ENCODE measurements at regions not wholly inside any gene's neighbourhood (a gene's known extent, or its start where the extent isn't known, plus 50 kb on each side); places are given as distances from the start of the nearest gene placed in this dataset.

- in situ Hi-C loops (cut with MboI; ENCODE audit: low sequenced_read_pairs), result no loop called here
- peak overlapping the region in 1 of 2 experiments; percentile 29; a peak in 2 of 4 replicates for H4K8ac ChIP-seq (ENCODE audit: low read depth in 2 of 2, low read length in 2 of 2)
- H2BK20ac ChIP-seq (ENCODE audit: low read depth, low read length), result peak overlapping the region; percentile 88
- ATAC-seq (ENCODE audit: low read depth) (peak; percentile 42), DNase-seq (peak; percentile 81)
- ChIA-PET POLR2A (ENCODE audit: unreplicated experiment) (no interaction called here), CTCF (interaction anchor here (0.9 kb wide), 1 partner anchor 61 kb away, joined by 4 read pairs; no protein-coding TSS in a partner anchor)
- intact Hi-C loops (cut with micrococcal nuclease), result no loop called here
- H4K5ac ChIP-seq (ENCODE audit: low read depth, low read length), result peak overlapping the region; percentile 15; the same call in 1 of the 2 replicates
- no peaks in the 10 kb centered on the region for H3K36me3 ChIP-seq (ENCODE audit: control insufficient read depth, insufficient read depth, low read length)
- no peak for TF ChIP-seq NFE2L2 (IDR thresholded peaks at IDR 0.05; ENCODE audit: low read depth, low read length)
- TF ChIP-seq FOS (IDR thresholded peaks at IDR 0.05; ENCODE audit: low read depth, low read length), result 0 out of 2 replicates have a peak, but pooled peaks have one; percentile 13
- peak; percentile 78 for TF ChIP-seq BHLHE40 (IDR thresholded peaks at IDR 0.05; ENCODE audit: low read depth, low read length)
- peak; percentile 54; the same call in 1 of the 2 replicates for TF ChIP-seq CEBPB (IDR thresholded peaks at IDR 0.05; ENCODE audit: low read depth, low read length)
- TF ChIP-seq USF2 (IDR thresholded peaks at IDR 0.05; ENCODE audit: low read depth, low read length), result peak; percentile 74
- no peak for TF ChIP-seq RAD21 (IDR thresholded peaks at IDR 0.05; ENCODE audit: low read length)
- peak overlapping the region; percentile 73 for H2AK9ac ChIP-seq (replicated peaks; ENCODE audit: low read depth, low read length, poor library complexity)
- H4K91ac ChIP-seq (ENCODE audit: insufficient read depth, low read depth, low read length), result peak overlapping the region; percentile 76
- peak overlapping the region; percentile 65 for H2AK5ac ChIP-seq (ENCODE audit: low read depth, low read length)
- H3K18ac ChIP-seq (ENCODE audit: low read depth, low read length), result peak overlapping the region; percentile 20; the same call in 1 of the 2 replicates
- dilution Hi-C loops (cut with HindIII; ENCODE audit: low sequenced_read_pairs, unreplicated experiment), result no loop called here
- H3K14ac ChIP-seq (replicated peaks; ENCODE audit: low read depth, low read length), result peak overlapping the region; percentile 70
- no peaks in the 10 kb centered on the region for H3K27me3 ChIP-seq (ENCODE audit: control insufficient read depth, insufficient read depth, low read length)
- no peaks in the 10 kb centered on the region for H3K9me3 ChIP-seq (ENCODE audit: control insufficient read depth, insufficient read depth, low read length)
- H3K4me3 ChIP-seq (ENCODE audit: insufficient read depth, low read depth, low read length), result no peak overlapping the region
- H3K4ac ChIP-seq (ENCODE audit: low read depth, low read length), result peak overlapping the region; percentile 79
- peaks cover 13% of the 10 kb centered on the region for H3K4me1 ChIP-seq (ENCODE audit: control insufficient read depth, insufficient read depth, low read length)
- no peak overlapping the region for H3K9ac ChIP-seq (ENCODE audit: low read depth, low read length)
- no peak overlapping the region for H3K56ac ChIP-seq (ENCODE audit: extremely low read depth, insufficient read depth, low read length)
- peaks cover 4% of the 10 kb centered on the region for H3K9me1 ChIP-seq (ENCODE audit: insufficient read depth, low read length)
- BruUV-seq (replicated peaks), result no TSS peak
- H3K4me2 ChIP-seq (ENCODE audit: low read depth, low read length), result peak overlapping the region; percentile 6; the same call in 1 of the 2 replicates
- no peaks in the 10 kb centered on the region for H4K20me1 ChIP-seq (ENCODE audit: insufficient read depth, low read length)
- H3K23ac ChIP-seq (ENCODE audit: low read depth, low read length), result no peak overlapping the region
- no peaks in the 10 kb centered on the region for H3K79me1 ChIP-seq (ENCODE audit: low read depth in 1 of 2, low read length in 2 of 2)
- H3K27ac ChIP-seq (ENCODE audit: insufficient read depth, low read length), result no peak overlapping the region
- peak overlapping the region; percentile 59 for H2BK5ac ChIP-seq (ENCODE audit: low read depth, low read length, poor library complexity, severe bottlenecking)
- WGBS, 2 experiments (ENCODE audit: extremely low coverage in 2 of 2, insufficient read length in 1 of 2), result no CpG with 5 or more reads among the region's 2 CpGs
- peak overlapping the region; percentile 82 for H2BK120ac ChIP-seq (ENCODE audit: low read depth, low read length)
- peak overlapping the region; percentile 18 for H2AFZ ChIP-seq (replicated peaks; ENCODE audit: low read length, poor library complexity)
- peak overlapping the region; percentile 73; the same call in 2 of the 3 replicates for H2BK15ac ChIP-seq (ENCODE audit: low read depth, low read length)
These were observed 206.3 kb upstream of the PRSS1 start for GRCh38 chr7:142542942-142543341.
